ENCODE measurements at regions not wholly inside any gene's neighbourhood (a gene's known extent, or its start where the extent isn't known, plus 50 kb on each side); places are given as distances from the start of the nearest gene placed in this dataset.

DNA sequence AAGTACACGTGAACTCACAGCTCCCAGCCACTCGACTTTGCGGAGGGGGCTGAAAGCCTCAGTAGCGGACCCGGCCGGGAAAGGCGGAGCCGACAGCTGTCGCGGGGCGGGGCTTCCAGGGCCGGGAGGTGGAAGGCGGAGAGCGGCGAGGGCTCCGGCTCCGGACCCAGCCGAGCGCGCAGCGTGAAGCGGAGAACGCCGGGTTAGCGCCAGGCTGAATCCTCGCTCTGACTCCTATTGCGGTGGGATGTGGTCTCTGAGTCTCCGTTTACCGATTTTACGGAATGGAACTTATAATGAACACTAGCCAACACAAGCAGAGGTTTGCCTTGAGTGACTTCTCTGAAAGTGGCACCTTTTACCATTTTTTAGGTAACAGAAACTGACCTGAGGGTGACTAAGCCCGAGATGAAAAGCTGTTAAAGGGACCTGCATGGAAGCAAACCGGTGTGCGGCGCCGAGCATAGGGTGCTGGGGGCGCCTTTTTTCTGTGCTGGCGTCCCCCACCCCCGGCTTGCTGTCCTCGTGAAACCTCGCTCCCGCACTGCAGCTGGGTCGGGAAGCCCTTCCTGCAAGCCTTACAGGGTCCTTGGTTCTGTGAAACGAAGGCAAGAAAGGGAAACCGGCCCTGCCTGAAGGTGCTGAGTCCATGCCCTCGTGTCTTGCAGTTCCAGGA lies 72.9 kb downstream of the EN1 start:
- WGBS, 2 donors (ENCODE audit: extremely low coverage in 2 of 2, insufficient read length in 2 of 2, insufficient replicate concordance in 1 of 2), result no CpG with 5 or more reads among the region's 45 CpGs
- no peak overlapping the region for H4K91ac ChIP-seq (ENCODE audit: low read depth, low read length, poor library complexity)
- no peaks in the 10 kb centered on the region for H3K79me1 ChIP-seq (ENCODE audit: low read depth, low read length)

DNA sequence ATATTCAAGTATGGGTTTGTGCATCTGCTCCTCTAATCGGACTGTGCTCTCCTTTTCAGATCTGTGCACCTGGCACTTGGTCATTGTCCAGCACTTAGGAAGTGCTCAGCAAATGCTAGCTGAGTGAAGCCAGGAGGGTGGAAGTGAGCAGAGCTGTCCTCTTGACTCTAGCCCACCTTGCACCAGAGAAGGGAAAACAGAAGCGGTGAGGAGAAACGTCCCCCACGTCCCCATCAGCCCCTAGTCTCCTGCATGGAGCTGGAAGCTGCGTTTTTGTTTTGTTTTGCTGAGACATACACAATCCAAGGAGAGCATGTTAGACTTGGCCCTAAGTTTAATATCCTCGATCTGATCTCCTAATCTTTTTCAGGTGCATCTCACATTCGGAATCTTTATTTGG lies 73.6 kb downstream of the EN1 start:
- Histone ChIP-seq H3K9me3 (replicated peaks in 1 of 2; ENCODE audit: control insufficient read depth in 2 of 2, insufficient read depth in 1 of 2, low read depth in 1 of 2, low read length in 2 of 2) (no peaks in the 10 kb centered on the region), H3K4me2 (ENCODE audit: insufficient read depth, low read length, poor library complexity, severe bottlenecking) (no peak overlapping the region), H3K18ac (ENCODE audit: low read length) (no peak overlapping the region), H2BK5ac (ENCODE audit: low read length) (no peak overlapping the region), H3K36me3 (replicated peaks in 1 of 2; ENCODE audit: control insufficient read depth in 2 of 2, insufficient read depth in 2 of 2, low read length in 2 of 2) (no peaks in the 10 kb centered on the region), H3K9ac (ENCODE audit: low read depth, low read length, poor library complexity) (no peak overlapping the region), H3K23ac (ENCODE audit: low read depth, low read length, poor library complexity) (no peak overlapping the region), H3K79me1 (ENCODE audit: low read depth, low read length) (no peaks in the 10 kb centered on the region), H3K4me3 (ENCODE audit: low read length in 2 of 2) (no peak overlapping the region), H3K4me1 (ENCODE audit: control insufficient read depth in 2 of 2, insufficient read depth in 1 of 2, low read depth in 1 of 2, low read length in 2 of 2) (peaks cover 0 to 2% of the 10 kb centered on the region in 2 donors), H3K4ac (ENCODE audit: low read length) (no peak overlapping the region), H3K27me3 (ENCODE audit: control insufficient read depth in 3 of 3, insufficient read depth in 3 of 3, low read depth in 1 of 3, low read length in 3 of 3) (peaks cover 2 to 29% (median 28%) of the 10 kb centered on the region in 3 experiments), H4K8ac (ENCODE audit: low read depth, low read length) (no peak overlapping the region), H3K27ac (replicated peaks; ENCODE audit: low read length) (no peak overlapping the region), H2BK12ac (ENCODE audit: low read length) (no peak overlapping the region), H2AK5ac (ENCODE audit: low read depth, low read length) (no peak overlapping the region), H2BK120ac (ENCODE audit: low read depth, low read length) (no peak overlapping the region), H2BK15ac (ENCODE audit: low read length) (no peak overlapping the region), H3K14ac (ENCODE audit: low read length) (no peak overlapping the region), H4K91ac (ENCODE audit: low read depth, low read length, poor library complexity) (no peak overlapping the region), H2AFZ (ENCODE audit: low read length) (no peak overlapping the region)
- no peak for DNase-seq (ENCODE audit: low spot score)
- no CpG with 5 or more reads among the region's 7 CpGs for WGBS, 2 donors (ENCODE audit: extremely low coverage in 2 of 2, insufficient read length in 2 of 2, insufficient replicate concordance in 1 of 2)

More for the DNA sequence above, 72.9 kb downstream of the EN1 start:
- Histone ChIP-seq H3K4ac (ENCODE audit: low read length) (no peak overlapping the region), H3K27ac (replicated peaks; ENCODE audit: low read length) (no peak overlapping the region), H2BK120ac (ENCODE audit: low read depth, low read length) (no peak overlapping the region), H2BK5ac (ENCODE audit: low read length) (no peak overlapping the region), H3K23ac (ENCODE audit: low read depth, low read length, poor library complexity) (no peak overlapping the region), H2BK15ac (ENCODE audit: low read length) (no peak overlapping the region), H3K4me3 (ENCODE audit: low read length in 2 of 2) (peak overlapping the region; percentile 8 to 60), H3K9me3 (replicated peaks in 1 of 2; ENCODE audit: control insufficient read depth in 2 of 2, insufficient read depth in 1 of 2, low read depth in 1 of 2, low read length in 2 of 2) (no peaks in the 10 kb centered on the region), H3K36me3 (replicated peaks in 1 of 2; ENCODE audit: control insufficient read depth in 2 of 2, insufficient read depth in 2 of 2, low read length in 2 of 2) (no peaks in the 10 kb centered on the region), H3K18ac (ENCODE audit: low read length) (peak overlapping the region; percentile 77), H3K27me3 (ENCODE audit: control insufficient read depth in 3 of 3, insufficient read depth in 3 of 3, low read depth in 1 of 3, low read length in 3 of 3) (peaks cover 2 to 29% (median 28%) of the 10 kb centered on the region in 3 experiments), H3K14ac (ENCODE audit: low read length) (no peak overlapping the region), H3K9ac (ENCODE audit: low read depth, low read length, poor library complexity) (no peak overlapping the region), H2AK5ac (ENCODE audit: low read depth, low read length) (no peak overlapping the region), H3K4me2 (ENCODE audit: insufficient read depth, low read length, poor library complexity, severe bottlenecking) (peak overlapping the region; percentile 90), H2AFZ (ENCODE audit: low read length) (peak overlapping the region; percentile 75), H3K4me1 (ENCODE audit: control insufficient read depth in 2 of 2, insufficient read depth in 1 of 2, low read depth in 1 of 2, low read length in 2 of 2) (peaks cover 0 to 2% of the 10 kb centered on the region in 2 donors), H4K8ac (ENCODE audit: low read depth, low read length) (no peak overlapping the region), H2BK12ac (ENCODE audit: low read length) (no peak overlapping the region)
- peak; percentile 59 for DNase-seq (ENCODE audit: low spot score)

DNA sequence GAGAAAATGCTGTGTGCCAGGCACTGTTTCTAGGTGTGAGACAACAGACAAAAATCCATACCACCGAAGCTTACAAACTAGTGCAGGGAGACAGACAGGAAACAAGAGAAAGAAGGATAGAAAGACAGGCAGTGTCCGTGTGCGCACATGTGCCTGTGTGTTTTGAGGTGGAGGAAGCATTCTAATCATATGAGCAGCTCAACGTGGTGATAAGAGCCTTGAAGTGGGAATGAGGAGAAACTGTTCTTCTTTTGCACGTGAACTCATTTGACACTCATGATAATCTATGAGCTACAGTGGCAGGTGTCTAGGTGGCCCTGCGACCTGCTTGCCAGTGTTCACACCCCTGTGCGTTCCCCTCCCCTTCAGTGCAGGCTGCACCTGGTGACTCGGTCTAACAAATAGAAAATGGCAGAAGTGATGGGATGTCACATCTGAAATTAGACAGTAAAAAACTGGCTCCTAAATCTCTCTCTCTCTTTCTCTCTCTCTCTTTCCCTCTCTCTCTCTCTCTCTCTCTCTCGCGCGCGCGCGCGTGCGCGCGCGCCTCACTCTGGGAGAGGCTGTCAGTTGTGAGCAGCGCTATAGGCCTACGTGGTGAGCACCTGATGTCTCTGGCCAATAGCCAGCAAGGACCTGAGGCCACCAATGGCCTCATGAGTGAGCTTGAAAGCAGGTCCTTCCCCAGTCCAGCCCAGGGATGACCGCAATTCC lies 74.8 kb downstream of the EN1 start:
- no CpG with 5 or more reads among the region's 22 CpGs for WGBS, 2 donors (ENCODE audit: extremely low coverage in 2 of 2, insufficient read length in 2 of 2, insufficient replicate concordance in 1 of 2)
- Histone ChIP-seq H2BK5ac (ENCODE audit: low read length) (no peak overlapping the region), H3K9ac (ENCODE audit: low read depth, low read length, poor library complexity) (no peak overlapping the region)

GRCh38 chr2:118769707-118770400 lies 77.6 kb downstream of the EN1 start:
- no CpG with 5 or more reads among the region's 6 CpGs for WGBS, 2 donors (ENCODE audit: extremely low coverage in 2 of 2, insufficient read length in 2 of 2, insufficient replicate concordance in 1 of 2)
- no peak overlapping the region for H3K23ac ChIP-seq (ENCODE audit: low read depth, low read length, poor library complexity)

More for the DNA sequence above, 74.8 kb downstream of the EN1 start:
- H3K4me3 ChIP-seq (ENCODE audit: low read length in 2 of 2), result no peak overlapping the region
- no peak overlapping the region for H3K4ac ChIP-seq (ENCODE audit: low read length)
- peaks cover 0 to 2% of the 10 kb centered on the region in 2 donors for H3K4me1 ChIP-seq (ENCODE audit: control insufficient read depth in 2 of 2, insufficient read depth in 1 of 2, low read depth in 1 of 2, low read length in 2 of 2)
- H4K8ac ChIP-seq (ENCODE audit: low read depth, low read length), result no peak overlapping the region
- no peak overlapping the region for H2BK15ac ChIP-seq (ENCODE audit: low read length)
- H2BK12ac ChIP-seq (ENCODE audit: low read length), result no peak overlapping the region
- H3K36me3 ChIP-seq (replicated peaks in 1 of 2; ENCODE audit: control insufficient read depth in 2 of 2, insufficient read depth in 2 of 2, low read length in 2 of 2), result no peaks in the 10 kb centered on the region
- no peak overlapping the region for H2AFZ ChIP-seq (ENCODE audit: low read length)
- no peaks in the 10 kb centered on the region for H3K9me3 ChIP-seq (replicated peaks in 1 of 2; ENCODE audit: control insufficient read depth in 2 of 2, insufficient read depth in 1 of 2, low read depth in 1 of 2, low read length in 2 of 2)
- H3K18ac ChIP-seq (ENCODE audit: low read length), result peak overlapping the region; percentile 36
- no peak overlapping the region for H3K4me2 ChIP-seq (ENCODE audit: insufficient read depth, low read length, poor library complexity, severe bottlenecking)
- no peak overlapping the region for H2BK120ac ChIP-seq (ENCODE audit: low read depth, low read length)
- H3K79me1 ChIP-seq (ENCODE audit: low read depth, low read length), result no peaks in the 10 kb centered on the region
- peaks cover 2 to 30% (median 28%) of the 10 kb centered on the region in 3 experiments for H3K27me3 ChIP-seq (ENCODE audit: control insufficient read depth in 3 of 3, insufficient read depth in 3 of 3, low read depth in 1 of 3, low read length in 3 of 3)
- H3K14ac ChIP-seq (ENCODE audit: low read length), result no peak overlapping the region
- no peak overlapping the region for H3K23ac ChIP-seq (ENCODE audit: low read depth, low read length, poor library complexity)
- no peak for DNase-seq (ENCODE audit: low spot score)
- no peak overlapping the region for H4K91ac ChIP-seq (ENCODE audit: low read depth, low read length, poor library complexity)
- no peak overlapping the region for H2AK5ac ChIP-seq (ENCODE audit: low read depth, low read length)
- H3K27ac ChIP-seq (replicated peaks; ENCODE audit: low read length), result no peak overlapping the region

More at GRCh38 chr2:118769707-118770400, 77.6 kb downstream of the EN1 start:
- Histone ChIP-seq H2BK5ac (ENCODE audit: low read length) (no peak overlapping the region), H2AFZ (ENCODE audit: low read length) (no peak overlapping the region), H2BK120ac (ENCODE audit: low read depth, low read length) (no peak overlapping the region), H3K9ac (ENCODE audit: low read depth, low read length, poor library complexity) (no peak overlapping the region), H3K4me1 (ENCODE audit: control insufficient read depth in 2 of 2, insufficient read depth in 1 of 2, low read depth in 1 of 2, low read length in 2 of 2) (peaks cover 0 to 2% of the 10 kb centered on the region in 2 donors), H3K36me3 (replicated peaks in 1 of 2; ENCODE audit: control insufficient read depth in 2 of 2, insufficient read depth in 2 of 2, low read length in 2 of 2) (no peaks in the 10 kb centered on the region), H3K27me3 (ENCODE audit: control insufficient read depth in 3 of 3, insufficient read depth in 3 of 3, low read depth in 1 of 3, low read length in 3 of 3) (peaks cover under 1 to 33% (median 19%) of the 10 kb centered on the region in 3 experiments), H2AK5ac (ENCODE audit: low read depth, low read length) (no peak overlapping the region), H3K4me2 (ENCODE audit: insufficient read depth, low read length, poor library complexity, severe bottlenecking) (no peak overlapping the region), H3K9me3 (replicated peaks in 1 of 2; ENCODE audit: control insufficient read depth in 2 of 2, insufficient read depth in 1 of 2, low read depth in 1 of 2, low read length in 2 of 2) (no peaks in the 10 kb centered on the region), H3K4me3 (ENCODE audit: low read length in 2 of 2) (no peak overlapping the region), H2BK15ac (ENCODE audit: low read length) (no peak overlapping the region), H3K14ac (ENCODE audit: low read length) (no peak overlapping the region), H2BK12ac (ENCODE audit: low read length) (no peak overlapping the region), H4K91ac (ENCODE audit: low read depth, low read length, poor library complexity) (no peak overlapping the region), H3K79me1 (ENCODE audit: low read depth, low read length) (no peaks in the 10 kb centered on the region), H3K27ac (replicated peaks; ENCODE audit: low read length) (no peak overlapping the region), H3K4ac (ENCODE audit: low read length) (no peak overlapping the region), H4K8ac (ENCODE audit: low read depth, low read length) (no peak overlapping the region), H3K18ac (ENCODE audit: low read length) (no peak overlapping the region)
- DNase-seq (ENCODE audit: low spot score), result no peak
